RWPE2 (cell line): ENCODE measurements at regions not wholly inside any gene's neighbourhood (a gene's known extent, or its start where the extent isn't known, plus 50 kb on each side); places are given as distances from the start of the nearest gene placed in this dataset.
A peak's percentile ranks its signal among the peaks of the same experiment; 100 is the strongest.

ENCODE experiments used
- ATAC-seq: fragments of 200-7000 bp; cut with Tn5 transposase; 3 replicates; pipeline ENCODE4 v1.9.1; 2021; ENCODE audit warnings: low read depth
- DNase-seq: peaks from one replicate; pipeline ENCODE4 v3.0.0-alpha.2; 2020; ENCODE audit warnings: low spot score
- H3K27ac ChIP-seq: fragments of 450-650 bp; 2 replicates; pipeline ENCODE4 v1.5.1; 2017; ENCODE audit warnings: mild to moderate bottlenecking; ENCODE audit not compliant: poor library complexity, severe bottlenecking
- H3K27me3 ChIP-seq: fragments of 250-450 bp; sonication (Bioruptor Pico); 2 replicates; pipeline ENCODE4 v1.5.1; 2021; ENCODE audit warnings: mild to moderate bottlenecking, moderate library complexity; ENCODE audit not compliant: insufficient read depth, poor library complexity, severe bottlenecking
- H3K36me3 ChIP-seq: fragments of 250-450 bp; sonication (Bioruptor Pico); 2 replicates; pipeline ENCODE4 v1.5.1; 2020; ENCODE audit warnings: low read depth, mild to moderate bottlenecking, moderate library complexity
- H3K4me1 ChIP-seq: fragments of 250-450 bp; sonication (Bioruptor Pico); 2 replicates; pipeline ENCODE4 v1.5.1; 2021; ENCODE audit warnings: mild to moderate bottlenecking, moderate library complexity; ENCODE audit not compliant: insufficient read depth, poor library complexity, severe bottlenecking
- H3K4me3 ChIP-seq: fragments of 250-450 bp; sonication (Bioruptor Pico); 2 replicates; pipeline ENCODE4 v1.5.1; 2021; ENCODE audit warnings: mild to moderate bottlenecking, moderate library complexity; ENCODE audit not compliant: severe bottlenecking
- H3K9me3 ChIP-seq: fragments of 250-450 bp; sonication (Bioruptor Pico); 2 replicates; pipeline ENCODE4 v1.5.1; 2021; ENCODE audit warnings: mild to moderate bottlenecking, moderate library complexity; ENCODE audit not compliant: severe bottlenecking
- CTCF ChIP-seq: fragments of 450-650 bp; IDR thresholded peaks from one replicate; pipeline ENCODE4 v1.5.1; 2017; ENCODE audit warnings: mild to moderate bottlenecking, moderate library complexity; ENCODE audit not compliant: poor library complexity, severe bottlenecking

GRCh38 chrX:42975906-42976305, 197.9 kb upstream of the PPP1R2C start:
- no peaks in the 10 kb centered on the region for H3K9me3 ChIP-seq
- no peaks in the 10 kb centered on the region for H3K27me3 ChIP-seq
- DNase-seq (no peak), ATAC-seq (no peak)
- H3K36me3 ChIP-seq = no peaks in the 10 kb centered on the region
- peak overlapping the region; percentile 37 for H3K27ac ChIP-seq
- H3K4me1 ChIP-seq = peaks cover 15% of the 10 kb centered on the region
- no peak for TF ChIP-seq CTCF
- no peak overlapping the region for H3K4me3 ChIP-seq

DNA sequence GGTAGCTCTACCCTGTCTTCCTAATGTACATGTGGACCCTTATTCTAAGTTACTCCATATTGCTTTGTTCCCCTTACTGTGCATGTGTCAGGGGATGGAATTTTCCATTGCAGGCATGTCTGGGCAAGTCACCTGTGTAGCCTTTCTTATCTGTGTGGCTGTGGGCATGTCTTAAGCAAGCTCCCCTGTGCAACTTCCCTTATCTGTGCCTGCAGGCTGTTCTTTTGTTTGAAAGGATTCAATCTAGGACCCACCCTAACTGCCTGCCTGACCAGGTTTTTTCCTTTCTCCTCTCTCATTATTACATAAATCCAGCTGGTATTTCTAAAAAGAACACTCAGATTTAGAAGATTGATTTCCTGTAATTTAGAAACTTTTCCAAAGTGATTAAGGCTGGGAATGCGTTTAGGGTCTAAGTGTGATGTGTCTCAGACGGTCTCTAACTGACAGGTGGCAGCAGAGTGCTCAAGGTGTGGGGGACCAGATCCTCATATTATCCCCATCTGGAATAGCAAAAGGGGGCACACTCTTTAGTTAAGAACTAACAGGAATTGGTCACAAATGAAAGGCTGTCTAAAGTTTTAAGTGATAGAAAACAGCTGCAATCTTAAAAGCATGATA, 198.9 kb upstream of the PPP1R2C start:
- no peak for DNase-seq
- H3K27ac ChIP-seq = peak overlapping the region; percentile 37

DNA sequence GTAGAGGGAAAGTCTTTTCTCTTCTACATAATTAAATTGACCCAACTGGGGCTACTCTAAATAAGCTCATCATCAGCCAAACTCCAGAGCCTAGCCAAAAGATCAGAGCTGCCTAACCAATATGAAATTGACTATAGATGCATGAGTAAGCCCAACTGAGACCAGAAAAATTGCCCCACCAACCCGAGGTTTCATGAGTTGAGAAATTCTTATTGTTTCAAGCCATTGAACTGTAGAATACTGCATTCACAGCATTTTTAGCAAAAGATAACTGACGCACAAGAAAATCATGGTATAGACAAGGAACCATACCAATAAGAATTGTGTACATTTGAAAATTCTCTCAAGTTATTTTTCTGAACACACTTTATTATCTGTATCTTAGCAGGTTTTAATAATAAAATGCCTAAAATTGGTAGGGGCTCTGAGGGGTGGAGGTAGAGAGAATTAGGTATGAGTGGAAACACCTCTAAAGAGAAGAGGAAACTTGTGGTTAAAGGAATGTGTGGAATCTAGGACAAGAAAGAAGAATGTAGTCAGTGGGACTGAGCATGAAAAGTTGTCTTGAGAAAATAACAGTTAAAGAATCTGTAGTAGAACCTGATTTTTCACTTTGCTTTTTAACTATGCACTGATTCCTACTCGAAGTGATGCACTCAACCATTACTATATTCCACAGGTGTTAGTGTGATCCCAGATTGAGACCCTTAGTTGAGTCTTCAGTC, 200.9 kb upstream of the PPP1R2C start:
- no peaks in the 10 kb centered on the region for H3K9me3 ChIP-seq
- H3K27ac ChIP-seq = no peak overlapping the region
- peaks cover 15% of the 10 kb centered on the region for H3K4me1 ChIP-seq
- no peaks in the 10 kb centered on the region for H3K27me3 ChIP-seq
- H3K4me3 ChIP-seq = no peak overlapping the region
- H3K36me3 ChIP-seq = no peaks in the 10 kb centered on the region
- no peak for DNase-seq
- no peak; the same call in 2 of the 3 replicates for ATAC-seq
- TF ChIP-seq CTCF = no peak

More for the DNA sequence above, 198.9 kb upstream of the PPP1R2C start:
- no peak for TF ChIP-seq CTCF
- H3K9me3 ChIP-seq = no peaks in the 10 kb centered on the region
- peaks cover 15% of the 10 kb centered on the region for H3K4me1 ChIP-seq
- no peaks in the 10 kb centered on the region for H3K36me3 ChIP-seq
- peak; percentile 31; the same call in 2 of the 3 replicates for ATAC-seq
- H3K27me3 ChIP-seq = no peaks in the 10 kb centered on the region
- no peak overlapping the region for H3K4me3 ChIP-seq

- DNase-seq (no peak), ATAC-seq (no peak)
- no peaks in the 10 kb centered on the region for H3K36me3 ChIP-seq
- no peak overlapping the region for H3K4me3 ChIP-seq
- no peak for TF ChIP-seq CTCF
- no peak overlapping the region for H3K27ac ChIP-seq
- no peaks in the 10 kb centered on the region for H3K27me3 ChIP-seq
- no peaks in the 10 kb centered on the region for H3K9me3 ChIP-seq
- H3K4me1 ChIP-seq = peaks cover 10% of the 10 kb centered on the region
Observed at GRCh38 chrX:42988700-42989099, 210.7 kb upstream of the PPP1R2C start.
